Astrocyte of the cerebellum (primary cell): ENCODE measurements at regions not wholly inside any gene's neighbourhood (a gene's known extent, or its start where the extent isn't known, plus 50 kb on each side); places are given as distances from the start of the nearest gene placed in this dataset.
"Not testable (repeated sequence)": the region's sequence is repeated elsewhere in the genome, so short reads cannot be mapped to it uniquely, and the experiment has no call there.

Experiments used
- DNase-seq: peaks from one replicate; pipeline ENCODE4 v3.0.0-alpha.2; 2011; ENCODE audit warnings: low read depth
- H3K4me3 ChIP-seq: 2 replicates; pipeline ENCODE4 v1.5.1; 2011; ENCODE audit warnings: mild to moderate bottlenecking, low read depth, low read length, moderate library complexity
- CTCF ChIP-seq: IDR thresholded peaks from 2 replicates; pipeline ENCODE4 v1.5.1; 2012; ENCODE audit warnings: low read length, low read depth, moderate library complexity, mild to moderate bottlenecking; ENCODE audit errors: missing control alignments
- in situ Hi-C: cut with HindIII; loops from 2 replicates; pipeline ENCODE4 v1.10.0; 2017; ENCODE audit warnings: low sequenced_read_pairs

- no peak for TF ChIP-seq CTCF
- in situ Hi-C loops, result no loop called here
- DNase-seq, result no peak
- no peak overlapping the region for H3K4me3 ChIP-seq
These were observed 62.7 kb upstream of the DAPP1 start for GRCh38 chr4:99753931-99754330.

- TF ChIP-seq CTCF, result no peak
- H3K4me3 ChIP-seq, result no peak overlapping the region
- no peak for DNase-seq
- in situ Hi-C loops, result no loop called here
These were observed 66.9 kb upstream of the DAPP1 start for GRCh38 chr4:99749445-99750391.

- no peak overlapping the region for H3K4me3 ChIP-seq
- in situ Hi-C loops, result no loop called here
- DNase-seq, result no peak
- no peak for TF ChIP-seq CTCF
These were observed 70.2 kb upstream of the DAPP1 start for GRCh38 chr4:99746443-99746842.

GRCh38 chr4:99736846-99737245 lies 79.2 kb upstream of the C4orf54 start:
- no peak for DNase-seq
- no peak for TF ChIP-seq CTCF
- no peak overlapping the region for H3K4me3 ChIP-seq
- in situ Hi-C loops, result no loop called here

GRCh38 chr4:99735822-99736221 lies 78.2 kb upstream of the C4orf54 start:
- in situ Hi-C loops, result no loop called here
- no peak overlapping the region for H3K4me3 ChIP-seq
- no peak for DNase-seq
- no peak for TF ChIP-seq CTCF

GRCh38 chr4:99734583-99735322 lies 77.1 kb upstream of the C4orf54 start:
- no peak for DNase-seq
- in situ Hi-C loops, result no loop called here
- H3K4me3 ChIP-seq, result no peak overlapping the region
- no peak for TF ChIP-seq CTCF

GRCh38 chr4:99733455-99733854 lies 75.8 kb upstream of the C4orf54 start:
- in situ Hi-C loops, H3K4me3 ChIP-seq, DNase-seq: not testable (repeated sequence)
